GM18505 (cell line): ENCODE measurements at regions not wholly inside any gene's neighbourhood (a gene's known extent, or its start where the extent isn't known, plus 50 kb on each side); places are given as distances from the start of the nearest gene placed in this dataset.
"Not testable (repeated sequence)": the region's sequence is repeated elsewhere in the genome, so short reads cannot be mapped to it uniquely, and the experiment has no call there.

ENCODE experiments used
- ATAC-seq: cut with Tn5 transposase; IDR thresholded peaks from one replicate; pipeline ENCODE4 v1.9.1; 2021; ENCODE audit not compliant: unreplicated experiment
- POLR2A ChIP-seq: IDR thresholded peaks from 4 replicates; pipeline ENCODE4 v1.6.1; 2011; ENCODE audit warnings: borderline replicate concordance; ENCODE audit not compliant: insufficient read depth, insufficient read length; ENCODE audit errors: extremely low read depth

DNA sequence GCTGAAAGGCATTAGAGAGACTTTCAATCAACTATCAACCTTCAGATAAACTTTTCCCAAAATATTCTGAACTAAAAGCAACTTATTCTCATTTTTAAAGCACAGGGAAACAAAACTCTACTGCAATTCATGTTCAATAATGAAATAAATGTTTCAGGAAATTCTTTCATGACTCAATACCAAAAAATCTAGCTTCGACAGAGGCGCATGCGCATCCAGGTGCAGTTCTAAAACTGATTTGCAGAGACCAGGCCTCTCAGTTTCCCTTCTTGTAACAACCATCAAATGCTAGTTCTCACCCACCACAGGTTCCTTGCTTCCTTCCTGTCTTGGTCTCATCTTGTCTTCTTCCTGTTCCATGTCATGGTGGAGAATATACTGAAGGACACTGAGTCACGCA lies 55.3 kb upstream of the NRBF2 start:
- ATAC-seq = no peak
- TF ChIP-seq POLR2A = no peak

DNA sequence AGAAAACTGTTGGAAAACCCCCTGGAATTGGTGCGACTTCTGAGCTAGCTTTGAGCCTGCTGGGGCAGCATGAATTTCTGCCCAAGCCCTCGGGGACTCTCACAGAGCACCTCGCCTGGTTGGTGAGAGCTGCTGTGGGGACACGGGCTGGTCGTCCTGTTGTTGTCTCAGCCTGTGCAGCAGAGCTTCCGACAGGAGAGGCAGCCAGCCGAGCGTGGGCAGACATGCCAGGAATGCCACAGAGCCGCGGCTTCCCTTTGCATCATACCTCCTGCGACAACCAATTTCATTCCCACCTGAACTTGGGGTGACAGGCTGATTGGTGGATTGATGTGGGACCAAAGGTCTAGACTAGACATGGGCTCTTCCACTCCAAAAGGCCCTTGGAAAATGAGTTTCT lies 60.2 kb upstream of the NRBF2 start:
- TF ChIP-seq POLR2A = no peak
- ATAC-seq = no peak

DNA sequence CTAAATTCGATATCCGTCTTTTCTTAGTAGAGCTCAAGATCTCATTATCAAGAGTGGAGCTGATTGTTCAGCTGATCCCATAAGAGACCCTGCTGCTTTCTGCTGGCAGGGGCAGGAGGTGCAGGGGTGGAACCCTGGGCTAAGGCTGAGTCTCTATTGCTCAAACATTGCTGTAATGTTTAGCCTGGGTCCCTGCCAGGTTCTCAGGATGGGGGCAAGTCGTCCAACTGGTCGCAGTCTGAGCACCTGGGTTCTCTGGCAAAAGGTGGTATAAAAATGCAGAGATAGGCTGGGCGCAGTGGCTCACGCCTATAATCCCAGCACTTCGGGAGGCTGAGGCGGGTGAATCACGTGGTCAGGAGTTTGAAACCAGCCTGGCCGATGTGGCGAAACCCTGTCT lies 62.0 kb upstream of the NRBF2 start:
- no peak for ATAC-seq
- no peak for TF ChIP-seq POLR2A

DNA sequence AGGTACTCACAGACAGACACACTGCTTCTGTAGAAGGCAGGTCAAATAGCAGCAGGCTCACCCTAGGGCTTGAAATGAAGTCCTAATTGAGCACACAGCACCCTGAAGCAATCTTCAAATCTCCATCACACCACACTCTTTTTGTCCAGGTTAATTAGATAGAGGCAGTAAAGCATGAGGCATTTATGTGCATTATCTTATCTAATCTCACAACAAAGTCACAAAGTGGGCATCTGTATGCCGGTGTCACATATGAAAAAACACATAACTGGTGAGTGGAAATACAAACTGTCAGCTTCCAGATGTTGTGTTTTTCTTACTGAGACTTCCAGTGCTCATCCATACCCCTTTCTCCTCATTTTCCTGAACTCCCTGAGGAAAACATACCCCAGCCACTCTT lies 63.8 kb upstream of the NRBF2 start:
- no peak for ATAC-seq
- no peak for TF ChIP-seq POLR2A

DNA sequence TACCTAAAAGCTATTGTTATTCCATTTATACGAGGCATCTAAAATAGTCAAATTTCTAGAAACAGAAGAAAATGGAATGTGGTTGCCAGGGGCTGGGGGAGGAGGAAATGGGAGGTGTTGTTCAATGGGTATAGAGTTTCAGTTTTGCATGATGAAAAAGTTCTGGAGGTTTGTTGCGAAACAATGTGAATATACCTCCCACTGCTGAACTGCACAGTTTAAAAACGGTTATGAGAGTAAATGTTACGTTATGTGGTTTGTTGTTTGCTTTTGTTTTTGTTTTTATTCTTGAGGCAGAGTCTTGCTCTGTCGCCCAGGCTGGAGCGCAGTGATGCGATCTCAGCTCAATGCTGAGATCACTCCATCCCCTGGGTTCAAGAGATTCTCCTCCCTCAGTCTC lies 64.9 kb upstream of the NRBF2 start:
- ATAC-seq = no peak
- TF ChIP-seq POLR2A = no peak

DNA sequence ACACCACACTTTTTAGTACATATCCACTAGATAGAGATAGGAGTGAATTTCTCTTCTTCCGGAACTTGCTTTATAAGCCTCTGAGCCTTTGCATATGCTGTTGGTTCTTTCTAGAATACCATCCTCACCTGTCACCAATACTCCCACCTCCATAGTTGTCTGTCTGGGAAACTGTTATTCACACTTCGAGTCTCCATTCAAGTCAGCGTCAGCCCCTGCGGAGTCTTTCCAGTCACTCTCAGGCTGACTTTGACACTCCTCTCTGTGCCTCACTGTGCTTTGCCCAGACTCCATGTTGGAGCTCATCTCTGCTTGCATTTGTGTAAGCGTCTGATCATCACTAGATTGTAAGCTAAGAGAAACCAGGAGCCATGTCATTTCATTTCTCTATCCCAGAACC lies 66.5 kb upstream of the NRBF2 start:
- TF ChIP-seq POLR2A = no peak
- ATAC-seq = no peak

DNA sequence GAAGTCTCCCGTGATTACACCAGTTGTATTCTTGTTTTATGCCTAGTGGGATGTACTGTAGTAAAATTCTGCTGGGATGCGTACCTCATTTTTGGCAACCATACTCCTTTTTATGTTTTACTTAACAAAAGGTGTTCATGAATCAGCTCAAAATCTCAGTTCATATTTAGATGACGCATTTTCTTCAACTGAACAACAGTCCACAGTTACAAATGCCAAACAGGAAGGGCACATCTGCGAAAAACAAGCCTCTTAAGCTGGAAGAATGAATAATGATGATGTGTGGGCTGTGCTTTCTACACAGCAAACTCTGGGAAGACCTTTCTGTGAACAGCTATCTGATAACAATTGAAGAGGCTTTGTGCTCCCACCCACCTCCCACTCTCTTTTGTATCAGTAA lies 68.4 kb upstream of the NRBF2 start:
- ATAC-seq = no peak
- TF ChIP-seq POLR2A = no peak

DNA sequence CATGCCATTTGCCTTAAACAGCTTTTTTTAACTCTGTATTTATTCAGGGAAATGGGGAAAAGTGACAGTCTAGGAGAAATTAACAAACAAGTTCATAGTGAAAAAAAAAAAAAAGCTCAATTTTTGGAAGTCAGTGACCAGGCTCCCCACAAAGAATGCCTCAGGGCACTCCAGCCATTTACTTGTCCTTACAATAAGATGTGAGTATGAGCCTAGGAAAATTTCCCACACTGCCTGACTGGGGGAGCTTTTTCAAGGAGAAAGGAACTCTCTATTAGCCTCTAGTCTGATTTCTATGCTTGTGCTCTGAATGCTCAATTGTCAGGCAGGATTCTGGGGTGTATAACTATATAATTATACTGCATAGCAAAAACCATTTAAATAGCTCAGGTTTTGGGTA lies 74.9 kb upstream of the NRBF2 start:
- ATAC-seq = no peak
- no peak for TF ChIP-seq POLR2A

DNA sequence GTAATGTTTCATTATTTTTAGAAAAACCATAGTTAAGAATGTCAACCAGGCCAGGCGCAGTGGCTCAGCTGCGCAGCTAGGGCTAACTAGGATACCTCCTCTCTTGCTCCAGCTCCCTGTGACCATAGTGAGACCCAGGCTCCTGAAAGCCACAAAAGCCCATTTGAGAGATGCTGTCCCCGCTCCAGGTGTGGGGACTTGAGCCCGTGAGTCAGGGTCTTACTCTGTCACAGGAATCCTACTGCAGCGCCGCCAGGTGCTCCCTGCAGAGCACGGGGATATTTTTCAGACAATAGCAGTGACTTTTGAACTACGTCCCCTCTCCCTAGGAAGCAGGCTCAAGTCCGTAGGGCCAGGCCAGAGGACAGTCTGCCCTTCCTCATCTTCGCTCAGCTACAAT lies 75.6 kb upstream of the NRBF2 start:
- TF ChIP-seq POLR2A = no peak
- ATAC-seq = no peak

DNA sequence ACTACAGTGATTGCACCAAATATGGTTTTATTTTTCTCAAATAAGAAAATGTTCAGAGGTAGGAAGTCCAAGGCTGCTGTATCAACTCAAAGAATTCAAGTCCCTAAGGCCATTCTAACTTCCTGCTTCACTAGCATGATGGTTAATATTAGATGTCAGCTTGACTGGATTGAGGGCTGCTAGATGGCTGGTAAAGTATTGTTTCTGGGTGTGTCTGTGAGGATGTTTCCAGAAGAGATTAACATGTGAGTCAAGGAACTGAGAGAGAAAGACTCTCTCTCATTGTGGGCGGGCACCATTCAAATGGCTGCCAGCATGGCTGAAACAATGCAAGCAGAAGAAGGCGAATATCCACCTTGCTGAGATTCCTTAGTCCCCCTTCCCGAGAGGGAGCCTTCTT lies 77.4 kb upstream of the NRBF2 start:
- no peak for ATAC-seq
- TF ChIP-seq POLR2A = no peak

DNA sequence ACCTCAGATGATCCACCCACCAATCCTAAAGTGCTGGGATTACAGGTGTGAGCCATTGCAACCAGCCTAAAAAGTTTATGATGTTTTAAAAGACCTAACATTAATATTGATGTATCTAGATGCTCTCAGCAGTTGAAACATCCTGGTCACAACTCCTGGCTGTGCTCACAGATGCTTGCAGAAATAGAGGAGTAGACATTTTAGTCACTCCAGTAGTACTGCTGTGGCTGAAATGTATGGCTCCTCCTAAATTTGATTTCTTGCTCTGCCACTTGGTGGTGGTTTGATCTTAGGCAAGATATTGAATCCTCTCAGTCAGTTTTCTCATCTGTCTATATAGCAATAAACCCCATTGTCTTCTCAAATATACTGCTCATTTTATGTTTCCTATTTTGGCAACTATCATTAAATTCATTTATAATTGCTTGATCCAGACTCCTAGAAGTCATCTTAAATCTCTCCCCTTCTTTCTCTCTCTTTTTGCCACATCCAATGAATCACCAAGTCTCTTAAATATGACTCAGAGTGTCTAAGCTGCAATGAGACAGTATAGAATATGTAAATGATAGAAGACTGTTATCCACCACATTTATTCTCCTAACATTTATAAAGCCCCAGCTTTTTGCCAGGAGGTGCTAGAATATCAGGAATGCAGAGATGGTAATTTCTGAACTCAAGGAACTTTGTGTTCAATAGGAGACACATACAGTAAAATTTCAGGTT lies 78.1 kb upstream of the NRBF2 start:
- TF ChIP-seq POLR2A = no peak
- no peak for ATAC-seq

DNA sequence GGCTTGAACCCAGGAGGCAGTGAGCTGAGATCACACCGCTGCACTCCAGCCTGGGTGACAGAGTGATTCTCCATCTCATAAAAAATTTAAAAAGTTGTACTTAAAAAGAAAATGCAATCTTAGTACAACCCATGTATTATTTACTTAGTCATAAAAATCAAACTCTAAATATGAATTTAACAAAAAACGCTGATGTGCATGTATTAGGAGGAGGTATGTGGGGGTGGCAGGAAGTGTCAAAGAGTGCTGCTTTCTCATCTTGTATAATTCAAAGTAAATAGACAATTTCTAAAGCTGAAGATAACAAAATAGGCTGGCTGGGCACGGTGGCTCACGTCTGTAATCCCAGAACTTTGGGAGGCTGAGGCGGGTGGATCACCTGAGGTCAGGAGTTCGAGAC lies 81.0 kb upstream of the NRBF2 start:
- TF ChIP-seq POLR2A = no peak
- ATAC-seq = no peak

DNA sequence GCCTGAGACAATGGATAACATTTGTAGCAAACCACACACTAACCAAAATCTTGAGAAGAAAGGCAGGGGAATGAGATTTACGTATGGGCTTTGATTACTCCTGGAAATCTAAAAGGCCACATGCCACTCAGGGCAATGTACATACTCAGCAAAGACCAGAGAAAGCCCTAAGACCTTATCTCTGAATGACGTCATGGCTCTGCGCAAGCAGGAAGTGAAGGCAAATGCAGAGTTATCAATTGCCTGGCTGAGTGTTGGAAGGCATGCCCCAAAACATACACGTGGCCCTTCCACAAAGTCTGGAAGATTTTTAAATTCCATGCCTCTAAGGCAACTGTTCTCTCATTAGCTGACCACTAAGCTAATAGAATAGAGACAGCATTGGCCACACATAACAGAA lies 90.9 kb upstream of the NRBF2 start:
- no peak for ATAC-seq
- TF ChIP-seq POLR2A = no peak

DNA sequence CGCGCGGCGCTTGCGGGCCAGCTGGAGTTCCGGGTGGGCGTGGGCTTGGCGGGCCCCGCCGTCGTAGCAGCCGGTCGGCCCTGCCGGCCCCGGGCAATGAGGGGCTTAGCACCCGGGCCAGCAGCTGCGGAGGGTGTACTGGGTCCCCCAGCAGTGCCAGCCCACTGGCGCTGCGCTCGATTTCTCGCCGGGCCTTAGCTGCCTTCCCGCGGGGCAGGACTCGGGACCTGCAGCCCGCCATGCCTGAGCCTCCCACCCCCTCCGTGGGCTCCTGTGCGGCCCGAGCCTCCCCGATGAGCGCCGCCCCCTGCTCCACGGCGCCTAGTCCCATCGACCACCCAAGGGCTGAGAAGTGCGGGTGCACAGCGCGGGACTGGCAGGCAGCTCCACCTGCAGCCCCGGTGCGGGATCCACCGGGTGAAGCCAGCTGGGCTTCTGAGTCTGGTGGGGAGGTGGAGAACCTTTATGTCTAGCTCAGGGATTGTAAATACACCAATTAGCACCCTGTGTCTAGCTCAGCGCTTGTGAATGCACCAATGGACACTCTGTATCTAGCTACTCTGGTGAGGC lies 99.4 kb upstream of the NRBF2 start:
- ATAC-seq = not testable (repeated sequence)

DNA sequence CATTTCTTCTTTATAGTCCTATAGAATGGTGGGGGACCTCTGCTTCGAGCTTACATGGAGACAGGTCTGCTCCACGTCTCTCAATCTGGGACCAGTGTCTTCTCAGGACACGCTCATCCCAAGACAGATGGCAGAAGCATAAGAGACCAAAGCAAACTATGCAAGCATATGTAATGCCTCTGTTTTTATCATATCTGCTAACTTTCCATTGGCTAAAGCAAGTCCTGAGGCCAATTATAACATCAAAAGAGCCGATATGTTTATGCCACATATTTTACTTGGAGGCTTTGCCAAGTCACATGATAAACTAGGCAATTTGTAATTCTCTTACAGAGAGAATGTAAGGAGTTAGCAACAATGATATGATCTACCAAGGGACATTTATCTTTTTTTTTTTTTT lies 102.6 kb upstream of the NRBF2 start:
- no peak for TF ChIP-seq POLR2A
- ATAC-seq = no peak
